ENCODE measurements at regions not wholly inside any gene's neighbourhood (a gene's known extent, or its start where the extent isn't known, plus 50 kb on each side); places are given as distances from the start of the nearest gene placed in this dataset.

GRCh38 chr5:82356808-82357671 is 78.9 kb upstream of the RPS23 start:
- H3K4me1 Mint-ChIP-seq (ENCODE audit: low read depth in 2 of 2) = peaks cover 5 to 24% of the 10 kb centered on the region in 2 donors
- peak overlapping the region; percentile 82 to 97 for H3K27ac Mint-ChIP-seq
- no peaks in the 10 kb centered on the region for H3K9me3 Mint-ChIP-seq
- peak; percentile 49 to 63 (median 62) for DNase-seq
- no peaks in the 10 kb centered on the region for H3K27me3 Mint-ChIP-seq
- H3K36me3 Mint-ChIP-seq (ENCODE audit: insufficient read depth) = peaks cover 9% of the 10 kb centered on the region
- peak overlapping the region; percentile 59 to 74 for H3K4me3 Mint-ChIP-seq
- ATAC-seq (replicated peaks) = peak; percentile 82

- Mint-ChIP-seq H3K9me3 (no peaks in the 10 kb centered on the region), H3K4me3 (no peak overlapping the region), H3K27ac (no peak overlapping the region), H3K36me3 (ENCODE audit: insufficient read depth) (peaks cover 9% of the 10 kb centered on the region), H3K4me1 (ENCODE audit: low read depth in 2 of 2) (peaks cover 5 to 24% of the 10 kb centered on the region in 2 donors), H3K27me3 (no peaks in the 10 kb centered on the region)
- no peak for DNase-seq
- ATAC-seq (replicated peaks) = no peak
Observed at GRCh38 chr5:82356021-82356420, 77.9 kb upstream of the RPS23 start.

- H3K27me3 Mint-ChIP-seq = no peaks in the 10 kb centered on the region
- DNase-seq (no peak), ATAC-seq (replicated peaks) (no peak)
- peaks cover 5 to 21% of the 10 kb centered on the region in 2 donors for H3K4me1 Mint-ChIP-seq (ENCODE audit: low read depth in 2 of 2)
- no peaks in the 10 kb centered on the region for H3K9me3 Mint-ChIP-seq
- H3K36me3 Mint-ChIP-seq (ENCODE audit: insufficient read depth) = peaks cover 9% of the 10 kb centered on the region
- H3K4me3 Mint-ChIP-seq = no peak overlapping the region
- no peak overlapping the region for H3K27ac Mint-ChIP-seq
Observed at GRCh38 chr5:82355496-82355895, 77.3 kb upstream of the RPS23 start.

GRCh38 chr5:82355053-82355452 is 76.9 kb upstream of the RPS23 start:
- DNase-seq = no peak
- Mint-ChIP-seq H3K27ac (no peak overlapping the region), H3K4me1 (ENCODE audit: low read depth in 2 of 2) (peaks cover 5 to 21% of the 10 kb centered on the region in 2 donors), H3K4me3 (no peak overlapping the region), H3K36me3 (ENCODE audit: insufficient read depth) (peaks cover 9% of the 10 kb centered on the region), H3K27me3 (no peaks in the 10 kb centered on the region), H3K9me3 (no peaks in the 10 kb centered on the region)
- ATAC-seq (replicated peaks) = no peak

- no peak overlapping the region for H3K4me3 Mint-ChIP-seq
- H3K36me3 Mint-ChIP-seq (ENCODE audit: insufficient read depth) = peaks cover 9% of the 10 kb centered on the region
- H3K9me3 Mint-ChIP-seq = no peaks in the 10 kb centered on the region
- H3K27ac Mint-ChIP-seq = no peak overlapping the region
- ATAC-seq (replicated peaks) (no peak), DNase-seq (no peak)
- no peaks in the 10 kb centered on the region for H3K27me3 Mint-ChIP-seq
- H3K4me1 Mint-ChIP-seq (ENCODE audit: low read depth in 2 of 2) = peaks cover 5 to 21% of the 10 kb centered on the region in 2 donors
Observed at GRCh38 chr5:82354543-82354942, 76.4 kb upstream of the RPS23 start.

- Mint-ChIP-seq H3K9me3 (no peaks in the 10 kb centered on the region), H3K4me3 (no peak overlapping the region), H3K36me3 (ENCODE audit: insufficient read depth) (peaks cover 9% of the 10 kb centered on the region), H3K4me1 (ENCODE audit: low read depth in 2 of 2) (peaks cover 5 to 21% of the 10 kb centered on the region in 2 donors), H3K27me3 (no peaks in the 10 kb centered on the region), H3K27ac (peak overlapping the region in 1 of 2 donors; percentile 53)
- ATAC-seq (replicated peaks) (no peak), DNase-seq (no peak)
Observed at GRCh38 chr5:82353522-82353921, 75.4 kb upstream of the RPS23 start.

- ATAC-seq (replicated peaks) = no peak
- H3K27ac Mint-ChIP-seq = no peak overlapping the region
- no peak for DNase-seq
Observed at GRCh38 chr5:82352146-82352791, 74.1 kb upstream of the RPS23 start.

GRCh38 chr5:82351754-82352145 is 73.6 kb upstream of the RPS23 start:
- ATAC-seq (replicated peaks) (peak; percentile 63), DNase-seq (peak in 2 of 3 experiments; percentile 8 to 14)
- H3K27ac Mint-ChIP-seq = no peak overlapping the region
- H3K36me3 Mint-ChIP-seq (ENCODE audit: insufficient read depth) = peaks cover 1% of the 10 kb centered on the region
- no peaks in the 10 kb centered on the region for H3K9me3 Mint-ChIP-seq
- no peak overlapping the region for H3K4me3 Mint-ChIP-seq
- no peaks in the 10 kb centered on the region for H3K27me3 Mint-ChIP-seq
- peaks cover 0 to 5% of the 10 kb centered on the region in 2 donors for H3K4me1 Mint-ChIP-seq (ENCODE audit: low read depth in 2 of 2)

More at GRCh38 chr5:82352146-82352791, 74.1 kb upstream of the RPS23 start:
- peaks cover 0 to 10% of the 10 kb centered on the region in 2 donors for H3K4me1 Mint-ChIP-seq (ENCODE audit: low read depth in 2 of 2)
- H3K9me3 Mint-ChIP-seq = no peaks in the 10 kb centered on the region
- peaks cover 7% of the 10 kb centered on the region for H3K36me3 Mint-ChIP-seq (ENCODE audit: insufficient read depth)
- no peak overlapping the region for H3K4me3 Mint-ChIP-seq
- no peaks in the 10 kb centered on the region for H3K27me3 Mint-ChIP-seq

GRCh38 chr5:82351297-82351696 is 73.1 kb upstream of the RPS23 start:
- DNase-seq (no peak), ATAC-seq (replicated peaks) (no peak)
- peaks cover 0 to 2% of the 10 kb centered on the region in 2 donors for H3K4me1 Mint-ChIP-seq (ENCODE audit: low read depth in 2 of 2)
- no peaks in the 10 kb centered on the region for H3K9me3 Mint-ChIP-seq
- H3K27ac Mint-ChIP-seq = no peak overlapping the region
- no peaks in the 10 kb centered on the region for H3K36me3 Mint-ChIP-seq (ENCODE audit: insufficient read depth)
- no peak overlapping the region for H3K4me3 Mint-ChIP-seq
- no peaks in the 10 kb centered on the region for H3K27me3 Mint-ChIP-seq

GRCh38 chr5:82349652-82350051 is 71.5 kb upstream of the RPS23 start:
- no peak overlapping the region for H3K4me3 Mint-ChIP-seq
- DNase-seq = peak; percentile 6 to 10 (median 8)
- ATAC-seq (replicated peaks) = no peak
- peaks cover 0 to 9% of the 10 kb centered on the region in 2 donors for H3K27me3 Mint-ChIP-seq
- H3K36me3 Mint-ChIP-seq (ENCODE audit: insufficient read depth) = no peaks in the 10 kb centered on the region
- no peaks in the 10 kb centered on the region for H3K9me3 Mint-ChIP-seq
- H3K4me1 Mint-ChIP-seq (ENCODE audit: low read depth in 2 of 2) = peaks cover 0 to 2% of the 10 kb centered on the region in 2 donors
- peak overlapping the region in 1 of 2 donors; percentile 7 for H3K27ac Mint-ChIP-seq

- DNase-seq = no peak
- Mint-ChIP-seq H3K36me3 (ENCODE audit: insufficient read depth) (no peaks in the 10 kb centered on the region), H3K4me1 (ENCODE audit: low read depth in 2 of 2) (peaks cover 0 to 2% of the 10 kb centered on the region in 2 donors), H3K27ac (no peak overlapping the region), H3K9me3 (no peaks in the 10 kb centered on the region), H3K27me3 (peaks cover 2 to 13% of the 10 kb centered on the region in 2 donors), H3K4me3 (no peak overlapping the region)
- no peak for ATAC-seq (replicated peaks)
Observed at GRCh38 chr5:82348784-82349425, 70.8 kb upstream of the RPS23 start.

GRCh38 chr5:82347201-82347865 is 69.2 kb upstream of the RPS23 start:
- H3K4me1 Mint-ChIP-seq (ENCODE audit: low read depth in 2 of 2) = peaks cover 0 to under 1% of the 10 kb centered on the region in 2 donors
- peaks cover 6 to 18% of the 10 kb centered on the region in 2 donors for H3K27me3 Mint-ChIP-seq
- no peak overlapping the region for H3K4me3 Mint-ChIP-seq
- H3K36me3 Mint-ChIP-seq (ENCODE audit: insufficient read depth) = no peaks in the 10 kb centered on the region
- H3K27ac Mint-ChIP-seq = no peak overlapping the region
- DNase-seq = no peak
- no peaks in the 10 kb centered on the region for H3K9me3 Mint-ChIP-seq
- ATAC-seq (replicated peaks) = no peak
